Stimulated activated CD8-positive, alpha-beta memory T cell treated with anti-CD3 and anti-CD28 coated beads, Interleukin-4, amount 100 ng/mL, for 24 hours (primary cell): ENCODE measurements at regions not wholly inside any gene's neighbourhood (a gene's known extent, or its start where the extent isn't known, plus 50 kb on each side); places are given as distances from the start of the nearest gene placed in this dataset.
"Not testable (repeated sequence)": the region's sequence is repeated elsewhere in the genome, so short reads cannot be mapped to it uniquely, and the experiment has no call there.

Experiments used
- DNase-seq: peaks from one replicate; pipeline ENCODE4 v3.0.0-alpha.2; 2020; ENCODE audit warnings: low read depth

GRCh38 chr2:132272713-132273112 lies 111.0 kb upstream of the ANKRD30BL start:
- DNase-seq = no peak

DNA sequence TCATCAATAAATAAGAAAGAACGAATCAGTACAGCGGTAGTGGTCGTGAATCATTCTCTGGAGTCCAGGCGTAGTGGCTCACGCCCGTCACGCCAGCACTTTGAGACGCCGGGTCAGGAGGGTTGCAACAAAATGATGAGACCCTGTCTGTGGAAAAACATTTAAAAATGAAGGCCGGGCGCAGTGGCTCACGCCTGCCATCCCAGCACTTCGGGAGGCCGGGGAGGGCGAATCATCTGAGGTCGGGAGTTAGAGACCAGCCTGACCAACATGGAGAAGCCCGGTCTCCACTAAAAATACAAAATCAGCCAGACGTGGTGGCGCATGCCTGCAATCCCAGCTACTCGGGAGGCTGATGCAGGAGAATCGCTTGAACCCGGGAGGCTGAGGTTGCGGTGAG lies 111.8 kb upstream of the ANKRD30BL start:
- DNase-seq = not testable (repeated sequence)

DNA sequence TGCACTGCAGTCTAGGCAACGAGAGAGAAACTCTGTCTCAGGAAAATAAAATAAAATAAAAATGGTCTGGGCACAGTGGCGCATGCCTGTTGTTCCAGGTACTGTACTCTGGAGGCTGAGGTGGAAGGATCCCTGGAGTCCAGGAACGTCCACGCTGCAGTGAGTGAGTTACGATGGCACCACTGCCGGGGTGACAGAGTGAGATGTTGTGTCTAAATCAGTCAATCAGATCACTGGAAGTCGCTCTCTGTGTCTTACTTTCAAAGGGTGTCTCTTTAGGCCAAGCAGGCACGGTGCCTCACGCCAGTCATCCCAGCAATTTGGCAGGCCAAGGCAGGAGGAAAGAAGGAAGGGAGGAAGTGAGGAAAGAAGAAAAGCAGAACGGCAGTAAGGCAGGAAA lies 112.2 kb upstream of the ANKRD30BL start:
- no peak for DNase-seq

DNA sequence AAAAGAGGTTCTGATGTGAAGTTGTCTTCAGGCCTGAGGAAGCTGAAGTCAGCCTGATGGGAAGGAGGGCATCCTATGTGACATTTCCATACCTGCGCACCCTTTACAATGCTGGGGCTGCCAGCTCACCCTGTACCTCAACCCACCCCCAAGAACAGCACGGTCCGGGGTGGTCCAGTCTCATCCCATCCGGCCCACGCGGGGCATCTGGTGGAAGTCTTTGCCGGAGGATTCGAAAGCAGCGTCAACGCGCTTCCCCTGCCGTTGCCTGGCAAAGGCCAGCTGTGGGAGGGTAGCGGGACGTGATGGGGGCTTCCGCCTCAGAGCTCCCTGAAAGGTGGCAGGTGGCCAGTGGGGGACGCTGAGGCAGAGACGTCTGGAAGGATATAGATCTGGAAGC lies 113.6 kb upstream of the ANKRD30BL start:
- DNase-seq = no peak

- no peak for DNase-seq
Observed at GRCh38 chr2:132276571-132276981, 114.8 kb upstream of the ANKRD30BL start.

DNA sequence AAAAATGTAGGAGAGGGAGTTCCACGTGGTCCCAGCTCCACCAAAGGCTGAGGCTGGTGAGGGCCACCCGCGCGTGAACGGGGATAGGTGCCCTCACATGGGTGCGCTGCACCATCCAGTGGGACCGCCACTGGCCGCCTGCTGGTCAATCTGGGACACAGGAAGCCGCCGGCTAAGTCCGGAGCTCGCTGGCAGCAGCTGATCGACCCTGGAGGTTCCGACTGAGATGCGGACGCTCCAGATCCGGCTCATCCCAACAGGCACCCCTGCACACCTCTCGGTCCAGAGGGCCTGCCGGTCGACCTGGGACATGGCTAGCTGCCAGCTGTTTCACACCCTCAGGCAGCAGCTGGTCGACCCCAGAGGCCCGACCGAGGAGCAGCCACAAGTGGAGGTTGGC lies 116.5 kb upstream of the ANKRD30BL start:
- DNase-seq = no peak

DNA sequence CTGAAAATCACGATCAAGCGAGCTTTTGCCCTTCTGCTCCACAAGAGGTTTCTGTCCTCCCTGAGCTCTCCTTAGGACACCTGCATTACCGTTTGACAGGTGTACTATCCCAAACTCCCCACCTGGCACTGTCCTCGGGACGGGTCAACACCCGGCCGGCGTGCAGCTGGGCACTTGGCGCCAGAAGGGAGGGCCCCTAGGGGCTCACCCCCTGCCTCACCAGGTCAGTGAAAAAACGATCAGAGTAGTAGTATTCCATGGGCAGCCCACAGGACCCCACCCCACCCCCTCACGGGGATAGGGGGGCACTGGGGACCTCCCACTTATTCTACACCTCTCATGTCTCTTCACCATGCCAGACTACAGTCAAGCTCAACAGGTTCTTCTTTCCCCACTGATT lies 117.6 kb upstream of the ANKRD30BL start:
- DNase-seq = no peak

GRCh38 chr2:132279930-132280615 lies 118.3 kb upstream of the ANKRD30BL start:
- DNase-seq = no peak

- DNase-seq = no peak
Observed at GRCh38 chr2:132280912-132281311, 119.2 kb upstream of the ANKRD30BL start.

DNA sequence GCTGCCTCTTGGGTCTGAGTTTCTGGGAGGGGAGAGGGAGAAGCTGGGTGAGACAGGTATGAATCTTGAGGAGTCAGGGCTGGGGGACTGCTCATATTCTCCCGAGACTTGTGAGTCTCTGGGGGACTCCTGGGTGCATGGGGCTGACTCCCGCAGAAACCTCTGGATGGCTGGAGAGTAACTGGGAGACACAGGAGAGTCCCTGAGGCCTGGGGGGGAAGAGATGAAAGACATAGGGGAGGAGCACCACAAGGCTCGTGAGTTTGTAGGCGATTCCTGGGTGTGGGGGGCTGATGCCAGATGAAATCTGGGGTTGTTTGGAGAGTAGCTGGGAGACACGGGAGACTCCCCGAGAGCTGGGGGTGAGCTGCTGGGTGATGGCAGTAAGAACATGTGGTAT lies 120.4 kb upstream of the ANKRD30BL start:
- DNase-seq = not testable (repeated sequence)

- no peak for DNase-seq
Observed at GRCh38 chr2:132282911-132283310, 121.2 kb upstream of the ANKRD30BL start.

- DNase-seq = not testable (repeated sequence)
Observed at GRCh38 chr2:132286289-132286911, 124.6 kb upstream of the ANKRD30BL start.

DNA sequence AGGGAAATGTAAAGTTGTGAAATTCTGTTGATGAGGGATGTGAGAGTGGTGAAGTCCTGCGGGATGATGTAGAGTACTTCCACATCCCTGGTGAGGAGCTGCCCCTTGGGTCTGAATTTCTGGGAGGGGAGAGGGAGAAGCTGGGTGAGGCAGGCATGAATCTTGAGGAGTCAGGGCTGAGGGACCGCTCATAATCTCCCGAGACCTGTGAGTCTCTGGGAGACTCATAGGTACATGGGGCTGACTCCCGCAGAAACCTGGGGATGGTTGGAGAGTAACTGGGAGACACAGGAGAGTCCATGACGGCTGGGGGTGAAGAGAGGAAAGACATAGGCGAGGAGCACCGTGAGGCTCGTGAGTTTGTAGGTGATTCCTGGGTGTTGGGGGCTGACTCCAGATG lies 126.2 kb upstream of the ANKRD30BL start:
- not testable (repeated sequence) for DNase-seq

GRCh38 chr2:132289138-132289537 lies 127.4 kb upstream of the ANKRD30BL start:
- DNase-seq = not testable (repeated sequence)

DNA sequence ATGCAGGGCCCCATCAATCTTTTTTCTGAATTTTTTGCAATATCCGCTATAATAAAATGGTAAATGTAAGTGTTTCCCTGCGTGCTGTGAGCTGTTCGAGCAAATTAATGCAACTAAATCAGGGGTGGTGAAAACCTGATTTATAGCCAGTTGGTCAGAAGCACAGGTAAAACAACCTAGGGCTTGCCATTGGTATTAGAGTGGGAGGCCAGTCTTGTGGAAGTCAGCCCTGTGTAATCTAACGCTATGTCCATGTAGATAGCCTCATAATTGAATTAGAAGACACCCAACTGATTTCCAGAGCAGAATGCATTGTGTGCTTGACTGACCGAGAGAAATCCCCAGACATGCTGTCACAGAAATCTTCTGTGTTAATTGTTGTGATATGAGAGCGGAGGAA lies 126.8 kb upstream of the GPR39 start:
- not testable (repeated sequence) for DNase-seq

GRCh38 chr2:132300592-132301378 lies 115.8 kb upstream of the GPR39 start:
- not testable (repeated sequence) for DNase-seq

GRCh38 chr2:132304661-132305380 lies 111.8 kb upstream of the GPR39 start:
- DNase-seq = not testable (repeated sequence)

- not testable (repeated sequence) for DNase-seq
Observed at GRCh38 chr2:132307613-132308198, 108.9 kb upstream of the GPR39 start.

DNA sequence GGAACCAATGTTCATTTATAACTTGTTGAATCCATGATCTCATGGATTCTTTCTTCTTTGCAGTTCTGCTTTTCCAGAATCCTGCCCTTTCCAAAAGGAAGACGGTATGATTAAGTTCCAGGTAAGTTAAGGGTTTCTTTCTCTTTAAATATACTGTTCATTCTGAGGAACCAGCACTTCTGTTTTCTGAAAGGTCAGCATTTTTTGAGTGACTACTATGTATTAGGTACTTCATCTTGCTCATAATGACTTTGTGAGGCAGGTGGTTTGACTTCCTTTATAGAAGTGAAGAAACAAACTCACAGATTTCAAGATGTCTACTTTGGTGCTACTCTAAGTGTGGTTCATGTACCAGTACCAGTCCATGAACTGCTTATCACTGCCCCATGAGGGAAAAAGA lies 107.4 kb upstream of the GPR39 start:
- DNase-seq = not testable (repeated sequence)

DNA sequence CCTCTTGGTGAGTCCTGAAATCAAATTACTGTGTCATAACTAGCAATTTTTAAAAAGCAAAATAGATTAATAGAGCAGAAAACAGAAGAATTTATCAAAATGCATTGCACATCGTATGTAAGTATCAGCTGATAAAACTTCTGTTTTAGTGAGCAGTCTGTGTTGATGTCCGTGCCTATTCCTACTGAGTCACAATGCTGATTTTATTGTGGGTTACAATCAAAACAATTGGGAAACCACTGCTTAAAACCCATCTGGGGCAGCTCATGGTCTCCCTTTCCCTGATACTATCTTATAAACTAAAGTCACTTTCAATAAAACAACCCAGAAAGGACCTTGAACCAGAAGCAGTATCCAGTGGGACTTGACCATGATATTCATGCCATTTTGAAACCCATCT lies 101.1 kb upstream of the GPR39 start:
- not testable (repeated sequence) for DNase-seq

- DNase-seq = not testable (repeated sequence)
Observed at GRCh38 chr2:132317026-132317680, 99.5 kb upstream of the GPR39 start.
